ENCODE measurements at regions not wholly inside any gene's neighbourhood (a gene's known extent, or its start where the extent isn't known, plus 50 kb on each side); places are given as distances from the start of the nearest gene placed in this dataset.

DNA sequence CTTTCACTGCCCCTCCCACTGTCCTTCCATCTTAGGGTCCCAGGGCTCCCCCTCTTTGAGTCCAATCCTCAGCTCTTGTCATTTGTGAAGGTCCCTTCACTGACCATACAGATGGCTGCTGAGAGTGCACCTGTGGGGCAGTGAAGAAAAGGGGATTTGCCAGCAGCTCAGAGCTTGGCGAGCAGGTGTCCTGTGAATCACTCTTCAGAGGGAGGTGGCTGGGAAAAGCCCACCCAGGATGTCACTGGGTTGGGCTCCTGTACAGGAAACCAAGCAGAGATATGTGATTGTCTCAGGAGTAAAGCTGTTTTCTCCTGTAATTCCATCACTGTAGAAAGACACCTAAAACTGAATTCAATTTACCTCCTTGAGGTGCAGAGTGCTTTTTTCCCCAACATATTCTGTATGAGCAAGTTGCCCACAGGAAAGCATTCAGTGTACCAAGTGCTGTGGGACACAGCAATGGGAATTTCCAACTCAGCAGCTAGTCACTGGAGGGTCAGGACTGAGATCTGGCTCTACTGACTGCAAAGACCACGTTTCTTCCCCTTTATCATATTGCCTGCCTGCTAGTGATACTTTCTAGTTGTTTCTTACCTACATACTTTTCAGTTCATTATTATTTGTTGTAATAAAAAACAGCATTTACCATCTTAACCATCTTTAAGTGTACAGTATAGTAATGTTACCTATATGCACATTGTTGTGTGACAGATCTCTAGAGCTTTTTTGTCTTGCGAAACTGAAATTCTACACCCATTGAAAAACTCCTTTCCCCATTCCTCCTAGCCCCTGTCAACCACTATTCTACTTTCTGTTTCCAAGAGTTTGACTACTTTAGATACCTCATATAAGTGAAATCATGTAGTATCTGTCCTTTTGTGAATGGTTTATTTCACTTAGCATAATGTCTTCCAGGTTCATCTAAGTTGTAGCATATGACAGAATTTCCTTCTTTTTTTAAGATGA is 239.1 kb downstream of the TSN start:
- no peak overlapping the region for H3K27ac Mint-ChIP-seq
- H3K27me3 Mint-ChIP-seq = no peaks in the 10 kb centered on the region
- no peaks in the 10 kb centered on the region for H3K9me3 Mint-ChIP-seq (ENCODE audit: low read depth)
- H3K4me1 Mint-ChIP-seq (ENCODE audit: low read depth) = no peaks in the 10 kb centered on the region
- no peaks in the 10 kb centered on the region for H3K36me3 Mint-ChIP-seq
- no peak overlapping the region for H3K4me3 Mint-ChIP-seq

DNA sequence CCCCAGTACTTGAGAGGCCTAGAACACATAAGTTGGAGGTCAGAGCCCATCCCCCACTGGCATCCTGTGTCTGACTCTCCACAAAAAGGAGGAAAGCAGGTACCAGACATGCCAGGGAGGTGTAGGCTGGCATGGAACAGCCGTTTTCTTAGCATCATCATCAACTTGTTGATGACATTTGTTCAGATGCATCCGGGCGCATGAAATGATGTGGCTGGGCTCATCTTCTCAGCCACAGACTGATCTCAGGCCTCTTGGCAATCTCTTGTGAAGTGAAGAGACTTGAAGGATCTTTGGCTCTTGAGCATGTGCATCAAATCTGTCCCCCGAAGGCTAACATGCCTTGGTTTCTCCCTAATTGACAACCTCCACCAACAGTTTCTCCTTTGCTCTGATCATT is 243.3 kb downstream of the TSN start:
- Mint-ChIP-seq H3K27ac (no peak overlapping the region), H3K27me3 (peaks cover 2% of the 10 kb centered on the region)

DNA sequence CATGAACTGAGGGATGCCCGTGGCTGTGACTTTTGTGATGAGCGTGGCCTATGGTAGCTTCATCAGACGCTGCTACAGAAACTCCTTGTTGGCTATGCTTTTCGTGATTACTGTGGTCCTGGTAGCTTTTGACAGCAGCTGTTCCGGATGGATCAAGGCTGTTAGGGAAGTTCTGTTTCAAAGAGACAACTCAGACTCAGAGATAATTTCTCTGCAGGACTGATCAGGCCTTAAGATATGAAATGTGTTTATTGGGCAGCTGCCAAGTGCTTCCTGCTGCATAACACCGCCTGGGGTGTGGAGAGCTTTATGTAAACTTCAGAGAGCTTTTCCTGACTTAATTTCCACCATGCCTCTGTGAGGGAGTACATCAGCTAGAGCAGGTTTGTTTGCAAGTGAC is 243.8 kb downstream of the TSN start:
- Mint-ChIP-seq H3K27ac (no peak overlapping the region), H3K9me3 (ENCODE audit: low read depth) (no peaks in the 10 kb centered on the region), H3K4me3 (no peak overlapping the region), H3K36me3 (no peaks in the 10 kb centered on the region), H3K27me3 (peaks cover 2% of the 10 kb centered on the region), H3K4me1 (ENCODE audit: low read depth) (no peaks in the 10 kb centered on the region)

More for the DNA sequence above, 243.3 kb downstream of the TSN start:
- Mint-ChIP-seq H3K4me1 (ENCODE audit: low read depth) (no peaks in the 10 kb centered on the region), H3K4me3 (no peak overlapping the region), H3K36me3 (no peaks in the 10 kb centered on the region), H3K9me3 (ENCODE audit: low read depth) (no peaks in the 10 kb centered on the region)

DNA sequence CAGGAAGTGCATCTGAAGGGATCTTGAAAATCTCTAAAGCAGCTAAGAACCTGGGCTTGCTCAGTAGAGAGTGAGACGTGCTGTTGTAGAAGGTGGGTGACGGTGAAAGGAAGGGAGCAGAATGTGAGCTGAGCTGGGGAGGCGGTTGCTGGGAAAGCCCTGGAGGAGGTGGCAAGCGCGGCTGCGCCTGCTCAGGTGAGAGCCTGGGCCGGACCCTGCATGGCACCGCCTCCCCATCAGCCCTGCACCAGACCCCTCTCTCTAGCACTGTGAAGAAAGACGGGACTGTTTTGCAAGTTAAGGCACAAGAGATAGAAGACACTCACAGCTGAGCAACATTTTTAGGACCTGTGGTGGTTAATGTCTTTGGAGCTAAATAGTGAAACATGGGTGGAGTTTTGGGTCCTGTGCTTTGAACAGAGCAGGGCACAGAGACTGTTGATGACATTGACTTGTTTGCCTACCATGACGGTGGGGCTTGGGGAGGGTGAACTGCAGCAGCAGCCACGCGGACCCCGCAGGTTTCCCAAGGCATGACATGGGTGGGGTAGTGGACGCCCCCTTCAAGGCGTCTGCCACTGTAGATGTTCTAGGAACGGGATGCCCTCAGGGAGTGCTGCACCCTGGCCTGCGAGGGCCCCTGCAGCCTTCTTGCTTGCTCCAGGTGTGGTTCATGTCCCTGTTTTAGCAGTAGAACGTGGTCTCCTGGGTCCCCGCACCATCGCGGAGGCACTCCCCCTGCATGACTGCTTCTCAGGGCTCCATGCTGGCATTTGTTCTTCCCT is 245.3 kb downstream of the TSN start:
- H3K4me3 Mint-ChIP-seq = no peak overlapping the region
- H3K27ac Mint-ChIP-seq = no peak overlapping the region
- H3K4me1 Mint-ChIP-seq (ENCODE audit: low read depth) = no peaks in the 10 kb centered on the region
- H3K27me3 Mint-ChIP-seq = peaks cover 3% of the 10 kb centered on the region
- no peaks in the 10 kb centered on the region for H3K36me3 Mint-ChIP-seq
- no peaks in the 10 kb centered on the region for H3K9me3 Mint-ChIP-seq (ENCODE audit: low read depth)

DNA sequence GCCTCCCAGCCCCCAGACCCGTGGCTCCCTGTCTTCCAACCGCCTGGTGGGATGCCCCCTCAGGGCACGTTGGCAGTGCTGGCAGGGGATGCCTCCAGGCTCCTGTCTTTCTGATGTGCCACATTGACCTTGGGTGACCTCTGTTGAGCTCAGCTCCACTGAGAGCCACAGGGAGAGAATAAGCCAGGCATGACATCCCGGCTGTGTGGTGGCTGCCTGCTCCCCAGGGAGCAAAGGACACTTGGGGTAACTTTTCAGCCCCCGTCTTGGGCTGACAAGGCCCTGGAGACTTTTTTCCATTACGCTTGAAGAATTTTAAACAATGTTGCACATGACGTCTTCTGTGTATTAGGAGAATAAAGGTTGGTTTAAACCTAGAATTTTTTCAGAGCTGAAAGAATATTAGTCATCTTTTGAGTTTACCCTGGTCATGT is 246.0 kb downstream of the TSN start:
- Mint-ChIP-seq H3K27ac (no peak overlapping the region), H3K9me3 (ENCODE audit: low read depth) (no peaks in the 10 kb centered on the region), H3K4me3 (no peak overlapping the region), H3K36me3 (no peaks in the 10 kb centered on the region), H3K27me3 (peaks cover 3% of the 10 kb centered on the region), H3K4me1 (ENCODE audit: low read depth) (no peaks in the 10 kb centered on the region)

DNA sequence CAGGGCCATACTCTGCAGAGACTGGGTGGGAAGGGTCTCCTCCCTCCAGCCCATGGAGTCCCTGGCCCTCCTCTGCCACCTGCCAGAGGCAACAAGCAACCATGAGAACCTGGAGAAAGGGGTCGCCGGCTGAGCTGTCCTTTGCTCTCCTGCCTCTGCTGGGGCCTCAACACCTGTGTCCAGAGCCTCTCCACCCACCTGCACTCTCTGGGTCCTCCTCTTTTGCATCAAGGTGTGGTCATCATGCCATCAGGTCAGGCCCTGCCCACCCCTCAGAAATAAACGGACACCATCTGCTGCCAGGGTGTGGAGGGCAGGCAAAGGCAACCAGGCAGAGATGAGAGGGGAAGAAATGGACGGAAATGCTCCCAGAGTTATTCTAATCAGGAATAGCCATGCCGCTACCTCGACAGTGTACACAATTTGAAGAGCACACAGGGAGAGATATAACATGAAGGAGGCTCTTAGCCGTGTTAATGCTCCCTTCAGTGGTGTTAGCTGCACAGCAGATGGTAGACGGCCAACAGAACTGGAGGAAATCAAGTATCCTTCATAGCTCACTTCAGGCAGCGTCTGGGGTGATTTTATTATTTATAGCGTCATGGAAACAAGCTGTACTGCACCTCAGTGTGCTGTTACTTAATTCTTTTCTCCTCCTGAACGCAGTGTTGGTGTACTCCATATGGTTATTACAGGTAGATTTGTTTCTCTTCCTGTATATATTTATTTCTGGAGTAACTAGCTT is 247.9 kb downstream of the TSN start:
- Mint-ChIP-seq H3K9me3 (ENCODE audit: low read depth) (no peaks in the 10 kb centered on the region), H3K4me1 (ENCODE audit: low read depth) (no peaks in the 10 kb centered on the region), H3K4me3 (no peak overlapping the region), H3K27me3 (peaks cover 3% of the 10 kb centered on the region), H3K36me3 (no peaks in the 10 kb centered on the region), H3K27ac (no peak overlapping the region)

DNA sequence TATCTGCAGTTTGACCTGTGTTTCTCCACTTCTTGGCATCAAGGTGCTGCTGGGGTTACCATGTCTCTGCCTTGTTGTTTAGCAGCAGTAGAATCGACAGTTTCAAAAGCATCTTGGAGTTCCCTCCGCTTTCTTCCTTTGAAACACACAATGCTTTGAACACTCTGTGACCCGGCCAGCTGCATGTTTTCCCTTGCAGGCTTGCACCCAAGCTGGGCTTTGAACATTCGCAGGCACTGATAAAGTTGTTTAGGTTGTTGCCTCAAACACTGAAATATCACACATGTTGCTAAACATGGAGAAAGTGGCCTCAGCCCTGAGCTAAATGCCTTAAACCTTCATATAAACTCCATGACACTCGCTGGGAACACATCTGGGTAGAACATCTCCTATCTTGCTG is 251.7 kb downstream of the TSN start:
- Mint-ChIP-seq H3K4me1 (ENCODE audit: low read depth) (no peaks in the 10 kb centered on the region), H3K27ac (no peak overlapping the region), H3K4me3 (no peak overlapping the region), H3K36me3 (no peaks in the 10 kb centered on the region), H3K27me3 (peaks cover 2% of the 10 kb centered on the region), H3K9me3 (ENCODE audit: low read depth) (no peaks in the 10 kb centered on the region)

DNA sequence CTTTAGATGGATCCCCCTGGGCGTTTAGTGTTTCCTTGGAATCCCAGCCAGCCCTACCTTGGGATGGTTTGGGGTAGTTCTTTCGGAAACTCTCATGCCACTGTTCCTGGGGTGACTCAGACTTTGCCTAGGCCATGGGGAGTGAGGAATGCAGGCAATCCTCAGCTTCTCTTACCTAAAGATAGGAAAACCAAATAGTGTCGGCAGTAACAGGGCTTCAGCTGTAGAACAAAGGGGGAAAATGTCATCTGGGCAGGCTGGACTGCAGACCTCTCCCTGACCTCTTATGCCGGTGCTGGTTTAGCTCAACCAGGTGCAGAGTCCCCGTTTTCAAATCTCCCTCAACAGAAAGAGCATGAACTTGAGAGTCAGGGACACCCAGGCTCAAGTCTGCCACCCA is 252.1 kb downstream of the TSN start:
- Mint-ChIP-seq H3K27ac (no peak overlapping the region), H3K4me1 (ENCODE audit: low read depth) (no peaks in the 10 kb centered on the region), H3K27me3 (peaks cover 2% of the 10 kb centered on the region), H3K36me3 (no peaks in the 10 kb centered on the region), H3K9me3 (ENCODE audit: low read depth) (no peaks in the 10 kb centered on the region), H3K4me3 (no peak overlapping the region)

DNA sequence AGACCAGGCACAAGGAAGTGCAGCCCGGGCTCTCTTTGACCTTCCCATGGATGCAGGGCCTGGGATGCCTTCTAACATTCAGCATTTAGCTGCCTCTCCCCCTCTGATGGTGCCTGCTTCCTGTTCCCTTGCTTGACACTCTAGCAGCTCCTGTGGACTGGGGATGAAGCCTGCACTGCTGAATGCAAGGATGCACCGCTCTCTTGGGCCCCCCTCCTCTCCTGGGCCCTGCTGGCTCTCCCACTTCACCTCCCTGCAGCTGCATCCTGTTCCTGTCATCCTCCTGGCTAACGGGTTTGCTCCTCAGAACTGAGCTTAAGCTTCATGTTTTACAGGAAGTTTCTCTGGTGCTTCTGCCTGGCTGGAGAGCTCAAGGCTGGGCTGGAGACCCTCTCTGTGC is 254.1 kb downstream of the TSN start:
- H3K36me3 Mint-ChIP-seq = no peaks in the 10 kb centered on the region
- H3K4me3 Mint-ChIP-seq = no peak overlapping the region
- no peaks in the 10 kb centered on the region for H3K9me3 Mint-ChIP-seq (ENCODE audit: low read depth)
- no peaks in the 10 kb centered on the region for H3K4me1 Mint-ChIP-seq (ENCODE audit: low read depth)
- H3K27ac Mint-ChIP-seq = no peak overlapping the region
- peaks cover 2% of the 10 kb centered on the region for H3K27me3 Mint-ChIP-seq

DNA sequence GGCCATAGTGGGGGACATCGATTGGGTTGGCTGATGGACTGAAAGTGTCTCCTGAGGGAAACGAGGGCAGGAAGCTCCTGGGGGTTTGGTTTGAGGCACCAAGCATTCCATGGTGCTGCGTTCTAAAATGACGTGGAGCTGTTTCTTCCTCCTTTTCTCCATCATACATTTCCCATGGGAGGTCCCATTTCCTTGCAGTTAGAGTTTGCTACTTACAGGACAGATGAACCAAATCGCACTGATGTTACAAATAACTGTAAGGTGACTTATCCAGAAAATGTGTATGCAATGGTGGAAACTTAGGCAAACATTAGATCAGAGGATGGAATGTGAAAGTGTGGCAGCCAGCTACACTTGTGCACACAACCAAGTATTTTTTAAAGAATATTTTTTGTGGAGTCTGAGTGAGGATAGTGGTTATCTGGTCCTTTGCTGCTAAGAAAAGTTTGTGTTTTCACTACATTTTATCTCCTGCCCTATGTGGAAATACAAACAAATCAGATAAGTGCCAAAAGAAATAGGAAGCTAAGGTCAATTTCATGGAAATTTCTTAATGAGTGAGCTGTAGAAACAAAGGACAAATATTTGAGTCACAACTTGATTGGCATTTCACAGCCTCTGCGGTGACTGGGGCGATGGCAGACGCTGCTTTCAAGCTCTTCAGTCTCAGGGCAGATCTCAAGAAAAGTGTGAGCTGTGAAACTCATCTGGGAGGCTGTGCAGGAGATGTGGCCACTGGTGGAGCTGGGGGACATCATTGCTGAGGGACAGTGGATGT is 256.2 kb downstream of the TSN start:
- Mint-ChIP-seq H3K27ac (no peak overlapping the region), H3K4me1 (ENCODE audit: low read depth) (no peaks in the 10 kb centered on the region), H3K27me3 (no peaks in the 10 kb centered on the region), H3K4me3 (no peak overlapping the region), H3K9me3 (ENCODE audit: low read depth) (no peaks in the 10 kb centered on the region), H3K36me3 (no peaks in the 10 kb centered on the region)

DNA sequence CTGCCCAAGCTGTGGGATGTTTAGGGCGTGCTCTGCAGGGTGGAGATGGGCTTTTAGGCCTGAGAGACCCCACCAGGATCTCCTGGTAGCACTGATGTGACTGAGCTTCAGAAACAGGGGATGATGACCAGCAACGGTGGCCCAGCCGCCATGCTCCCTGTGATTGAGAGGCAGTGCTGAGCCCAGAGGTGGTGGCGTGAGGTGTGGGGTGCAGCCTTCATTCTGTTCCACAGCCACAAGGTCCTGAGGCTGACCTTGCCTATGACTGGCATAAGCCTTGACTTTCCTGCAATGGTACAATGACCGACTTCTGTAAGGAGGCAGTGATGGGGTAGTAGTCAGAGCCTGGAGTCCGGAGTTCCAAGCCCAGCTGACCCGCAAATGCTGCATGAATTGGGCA is 263.3 kb downstream of the TSN start:
- Mint-ChIP-seq H3K27me3 (peaks cover 4% of the 10 kb centered on the region), H3K36me3 (no peaks in the 10 kb centered on the region), H3K4me1 (ENCODE audit: low read depth) (no peaks in the 10 kb centered on the region), H3K27ac (no peak overlapping the region), H3K4me3 (no peak overlapping the region), H3K9me3 (ENCODE audit: low read depth) (no peaks in the 10 kb centered on the region)

DNA sequence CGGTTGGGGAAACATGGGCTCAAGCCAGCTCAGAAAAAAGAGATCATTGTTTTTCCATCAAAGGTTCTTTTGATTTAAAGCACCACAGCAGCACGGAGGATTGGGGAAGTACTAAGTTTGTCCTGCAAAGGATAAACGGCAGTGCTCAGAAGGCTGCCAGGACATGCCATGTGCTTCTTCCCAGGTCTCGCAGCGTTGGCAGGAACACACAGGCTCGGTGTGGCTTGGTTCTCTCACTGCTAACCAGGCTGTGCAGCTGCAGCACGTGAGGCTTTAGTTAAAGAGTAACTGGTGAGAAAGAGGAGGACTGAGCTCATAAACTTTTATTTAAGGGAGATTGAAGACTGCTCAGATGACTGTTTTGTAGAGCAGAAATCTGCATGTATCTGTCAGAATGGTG is 264.3 kb downstream of the TSN start:
- Mint-ChIP-seq H3K27me3 (peaks cover 4% of the 10 kb centered on the region), H3K9me3 (ENCODE audit: low read depth) (no peaks in the 10 kb centered on the region), H3K4me1 (ENCODE audit: low read depth) (no peaks in the 10 kb centered on the region), H3K27ac (no peak overlapping the region), H3K36me3 (no peaks in the 10 kb centered on the region), H3K4me3 (no peak overlapping the region)

DNA sequence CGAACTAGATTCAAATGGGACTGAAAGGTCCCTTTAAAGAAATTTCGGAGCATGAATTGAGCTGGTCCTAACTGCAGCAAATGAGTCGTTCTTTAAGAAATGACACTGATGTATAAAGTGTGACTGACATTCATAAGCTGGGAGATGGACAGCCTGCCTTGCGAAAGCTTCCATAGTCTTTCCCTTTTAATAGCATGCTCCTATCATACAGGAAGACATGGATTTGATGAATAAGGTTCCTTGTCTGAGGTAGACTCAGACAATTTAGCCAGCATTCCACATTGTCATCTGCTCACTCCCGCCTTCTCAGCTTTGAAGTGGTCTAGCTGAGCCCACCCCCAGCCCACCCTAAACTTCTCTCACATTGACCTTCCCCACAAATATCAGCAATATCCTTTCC is 264.9 kb downstream of the TSN start:
- H3K27ac Mint-ChIP-seq = no peak overlapping the region
- H3K36me3 Mint-ChIP-seq = no peaks in the 10 kb centered on the region
- H3K9me3 Mint-ChIP-seq (ENCODE audit: low read depth) = no peaks in the 10 kb centered on the region
- H3K4me1 Mint-ChIP-seq (ENCODE audit: low read depth) = no peaks in the 10 kb centered on the region
- peaks cover 4% of the 10 kb centered on the region for H3K27me3 Mint-ChIP-seq
- no peak overlapping the region for H3K4me3 Mint-ChIP-seq

DNA sequence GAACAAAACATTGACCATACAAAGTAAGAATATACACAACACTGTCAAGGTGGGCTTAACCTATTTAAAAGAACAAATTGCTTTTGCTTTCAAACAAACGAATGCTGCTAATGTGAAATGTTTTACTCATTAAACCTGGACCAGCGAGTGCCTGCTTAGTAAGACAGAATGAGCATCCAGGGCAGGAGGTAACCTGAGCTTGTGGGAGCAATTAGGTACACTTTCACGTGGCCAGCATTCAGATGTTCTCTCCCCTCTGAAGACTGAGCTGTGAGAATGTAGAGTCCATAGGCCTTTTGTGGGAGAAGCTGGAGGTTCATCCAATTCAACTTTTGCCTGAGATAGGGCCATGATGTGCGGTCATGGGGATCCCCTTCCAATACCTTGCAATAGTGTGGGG is 266.5 kb downstream of the TSN start:
- Mint-ChIP-seq H3K9me3 (ENCODE audit: low read depth) (no peaks in the 10 kb centered on the region), H3K27ac (no peak overlapping the region), H3K27me3 (peaks cover 4% of the 10 kb centered on the region), H3K36me3 (no peaks in the 10 kb centered on the region), H3K4me3 (no peak overlapping the region), H3K4me1 (ENCODE audit: low read depth) (no peaks in the 10 kb centered on the region)
